ENCODE measurements at regions not wholly inside any gene's neighbourhood (a gene's known extent, or its start where the extent isn't known, plus 50 kb on each side); places are given as distances from the start of the nearest gene placed in this dataset.

DNA sequence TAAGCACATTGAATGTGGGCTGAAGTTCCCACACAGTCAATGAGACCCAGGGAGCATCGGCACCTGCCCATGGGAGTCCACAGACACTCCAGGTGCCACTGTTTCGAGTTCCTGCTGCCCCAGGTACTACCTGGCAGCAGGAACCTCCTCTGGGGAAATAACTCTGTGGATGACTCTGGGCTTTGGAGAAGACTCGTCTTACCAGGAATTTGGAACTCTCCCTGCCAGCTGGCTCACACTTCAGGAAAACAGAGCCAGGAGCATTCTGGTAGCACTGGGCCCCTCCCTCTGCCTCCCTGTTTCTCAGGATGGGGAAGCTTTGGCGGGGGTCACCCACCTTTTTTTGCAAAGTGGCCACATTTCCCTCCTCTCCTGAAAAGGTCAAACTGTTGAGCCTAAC is 69.5 kb upstream of the MC3R start:
- no peak overlapping the region for H3K4me3 Mint-ChIP-seq (ENCODE audit: unreplicated experiment)
- Histone ChIP-seq H3K9me3 (no peaks in the 10 kb centered on the region), H3K27me3 (replicated peaks; ENCODE audit: control insufficient read depth, insufficient read depth, low read length) (0 out of 2 replicates have a peak, but pooled peaks cover 2% of the 10 kb centered on the region), H3K4me1 (no peaks in the 10 kb centered on the region), H3K4me3 (ENCODE audit: low read depth, low read length) (no peak overlapping the region), H3K36me3 (ENCODE audit: control insufficient read depth, insufficient read depth, low read length) (no peaks in the 10 kb centered on the region)
- DNase-seq, result no peak
- TF ChIP-seq, protein P1, sequence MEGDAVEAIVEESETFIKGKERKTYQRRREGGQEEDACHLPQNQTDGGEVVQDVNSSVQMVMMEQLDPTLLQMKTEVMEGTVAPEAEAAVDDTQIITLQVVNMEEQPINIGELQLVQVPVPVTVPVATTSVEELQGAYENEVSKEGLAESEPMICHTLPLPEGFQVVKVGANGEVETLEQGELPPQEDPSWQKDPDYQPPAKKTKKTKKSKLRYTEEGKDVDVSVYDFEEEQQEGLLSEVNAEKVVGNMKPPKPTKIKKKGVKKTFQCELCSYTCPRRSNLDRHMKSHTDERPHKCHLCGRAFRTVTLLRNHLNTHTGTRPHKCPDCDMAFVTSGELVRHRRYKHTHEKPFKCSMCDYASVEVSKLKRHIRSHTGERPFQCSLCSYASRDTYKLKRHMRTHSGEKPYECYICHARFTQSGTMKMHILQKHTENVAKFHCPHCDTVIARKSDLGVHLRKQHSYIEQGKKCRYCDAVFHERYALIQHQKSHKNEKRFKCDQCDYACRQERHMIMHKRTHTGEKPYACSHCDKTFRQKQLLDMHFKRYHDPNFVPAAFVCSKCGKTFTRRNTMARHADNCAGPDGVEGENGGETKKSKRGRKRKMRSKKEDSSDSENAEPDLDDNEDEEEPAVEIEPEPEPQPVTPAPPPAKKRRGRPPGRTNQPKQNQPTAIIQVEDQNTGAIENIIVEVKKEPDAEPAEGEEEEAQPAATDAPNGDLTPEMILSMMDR (IDR thresholded peaks at IDR 0.05; ENCODE audit: insufficient read depth in 1 of 2, low read depth in 1 of 2, low read length in 1 of 2, severe bottlenecking in 1 of 2, unreplicated experiment in 1 of 2), result no peak
- no peaks in the 10 kb centered on the region for H3K4me1 Mint-ChIP-seq (ENCODE audit: low read depth, unreplicated experiment)
- POLR2A ChIA-PET, result no interaction called here
- H3K27ac Mint-ChIP-seq (ENCODE audit: unreplicated experiment), result no peak overlapping the region
- CTCF ChIA-PET, result no interaction called here
- H3K9me3 Mint-ChIP-seq (ENCODE audit: unreplicated experiment), result no peaks in the 10 kb centered on the region
- peaks cover 7% of the 10 kb centered on the region for H3K27me3 Mint-ChIP-seq (ENCODE audit: insufficient read depth, unreplicated experiment)
- intact Hi-C loops (cut with micrococcal nuclease; ENCODE audit: unreplicated experiment), result loop anchor here (10.0 kb wide), 1 partner anchor 184 kb away; no protein-coding TSS in a partner anchor
- H3K36me3 Mint-ChIP-seq (ENCODE audit: insufficient read depth, unreplicated experiment), result no peaks in the 10 kb centered on the region
- BruUV-seq (replicated peaks), result no TSS peak

DNA sequence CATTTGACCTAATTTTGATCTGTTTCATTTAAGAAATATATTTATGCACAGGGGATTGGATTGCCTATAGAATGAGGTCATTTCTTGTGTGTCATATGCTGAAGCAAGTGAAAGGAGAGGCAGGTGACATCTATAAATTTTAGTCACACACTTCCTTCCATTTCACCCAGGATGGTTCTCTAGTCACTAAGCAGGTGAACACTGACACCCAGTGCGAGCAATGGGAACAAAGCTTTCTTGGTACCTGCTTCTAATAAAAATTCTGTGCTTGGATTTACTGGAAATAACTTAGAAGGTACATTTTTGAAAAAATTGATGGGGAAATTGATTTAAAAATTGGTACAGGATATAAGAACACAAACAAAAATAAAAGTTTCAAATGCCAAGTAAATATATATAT is 66.9 kb upstream of the MC3R start:
- Mint-ChIP-seq H3K9me3 (ENCODE audit: unreplicated experiment) (no peaks in the 10 kb centered on the region), H3K4me3 (ENCODE audit: unreplicated experiment) (no peak overlapping the region), H3K27ac (ENCODE audit: unreplicated experiment) (no peak overlapping the region), H3K36me3 (ENCODE audit: insufficient read depth, unreplicated experiment) (no peaks in the 10 kb centered on the region), H3K4me1 (ENCODE audit: low read depth, unreplicated experiment) (no peaks in the 10 kb centered on the region), H3K27me3 (ENCODE audit: insufficient read depth, unreplicated experiment) (peaks cover 6% of the 10 kb centered on the region)
- DNase-seq, result peak in 1 of 2 experiments; percentile 27
- ChIA-PET POLR2A (no interaction called here), CTCF (interaction anchor here (0.6 kb wide), 1 partner anchor 1500 kb away, joined by 5 read pairs; no protein-coding TSS in a partner anchor)
- Histone ChIP-seq H3K36me3 (ENCODE audit: control insufficient read depth, insufficient read depth, low read length) (no peaks in the 10 kb centered on the region), H3K4me3 (ENCODE audit: low read depth, low read length) (no peak overlapping the region), H3K9me3 (no peaks in the 10 kb centered on the region), H3K27me3 (replicated peaks; ENCODE audit: control insufficient read depth, insufficient read depth, low read length) (no peaks in the 10 kb centered on the region), H3K4me1 (no peaks in the 10 kb centered on the region)
- intact Hi-C loops (cut with micrococcal nuclease; ENCODE audit: unreplicated experiment), result no loop called here
- no TSS peak for BruUV-seq (replicated peaks)
- TF ChIP-seq, protein P1 (IDR thresholded peaks at IDR 0.05; ENCODE audit: insufficient read depth in 1 of 2, low read depth in 1 of 2, low read length in 1 of 2, severe bottlenecking in 1 of 2, unreplicated experiment in 1 of 2), result peak; percentile 20 to 23

DNA sequence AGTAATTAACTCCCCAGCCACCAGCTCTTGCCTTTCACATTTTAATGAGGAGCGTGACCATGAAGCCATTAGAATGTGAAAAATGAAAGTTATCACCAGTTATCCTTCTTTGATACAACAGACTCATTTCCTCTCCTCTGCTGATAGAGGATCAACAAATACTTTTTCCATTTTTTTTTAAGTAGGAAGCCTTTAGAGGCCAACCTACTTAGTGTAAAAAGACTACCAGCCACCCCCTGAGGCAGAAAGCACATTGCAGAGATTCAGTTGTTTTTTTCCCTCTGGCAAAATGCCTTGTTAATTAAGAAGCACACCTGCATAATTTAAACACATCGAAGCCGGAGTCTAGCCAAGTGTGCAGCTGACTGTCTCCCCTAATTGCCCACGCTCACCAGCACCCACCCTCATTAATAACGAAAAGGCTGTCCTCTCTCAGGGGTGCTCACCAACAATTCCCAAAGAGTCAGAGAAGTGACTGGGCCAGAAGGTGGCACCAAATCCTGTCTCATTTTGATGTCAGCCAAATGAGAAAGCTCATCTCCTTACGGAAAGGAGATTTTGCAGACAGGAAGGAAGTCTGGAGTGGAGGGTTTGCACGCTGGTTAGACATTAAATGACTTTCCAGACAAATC is 60.9 kb upstream of the MC3R start:
- Mint-ChIP-seq H3K9me3 (ENCODE audit: unreplicated experiment) (no peaks in the 10 kb centered on the region), H3K4me3 (ENCODE audit: unreplicated experiment) (no peak overlapping the region), H3K27me3 (ENCODE audit: insufficient read depth, unreplicated experiment) (peaks cover 2% of the 10 kb centered on the region), H3K36me3 (ENCODE audit: insufficient read depth, unreplicated experiment) (no peaks in the 10 kb centered on the region), H3K27ac (ENCODE audit: unreplicated experiment) (no peak overlapping the region), H3K4me1 (ENCODE audit: low read depth, unreplicated experiment) (no peaks in the 10 kb centered on the region)
- Histone ChIP-seq H3K9me3 (no peaks in the 10 kb centered on the region), H3K4me1 (no peaks in the 10 kb centered on the region), H3K36me3 (ENCODE audit: control insufficient read depth, insufficient read depth, low read length) (no peaks in the 10 kb centered on the region), H3K27me3 (replicated peaks; ENCODE audit: control insufficient read depth, insufficient read depth, low read length) (no peaks in the 10 kb centered on the region), H3K4me3 (ENCODE audit: low read depth, low read length) (no peak overlapping the region)
- ChIA-PET POLR2A (no interaction called here), CTCF (interaction anchor here (0.9 to 1.9 kb wide), 5 partner anchors 13 to 873 kb away, joined by 3 to 9 read pairs (median 3); no protein-coding TSS in a partner anchor)
- TF ChIP-seq, protein P1 (IDR thresholded peaks at IDR 0.05; ENCODE audit: insufficient read depth in 1 of 2, low read depth in 1 of 2, low read length in 1 of 2, severe bottlenecking in 1 of 2, unreplicated experiment in 1 of 2), result peak; percentile 48 to 55
- intact Hi-C loops (cut with micrococcal nuclease; ENCODE audit: unreplicated experiment), result no loop called here
- BruUV-seq (replicated peaks), result no TSS peak
- DNase-seq, result peak in 1 of 2 experiments; percentile 55

Data from Caco-2 (cell line).